HG03025 (cell line): ENCODE measurements at regions not wholly inside any gene's neighbourhood (a gene's known extent, or its start where the extent isn't known, plus 50 kb on each side); places are given as distances from the start of the nearest gene placed in this dataset.

Experiments used
- ATAC-seq: cut with Tn5 transposase; IDR thresholded peaks from one replicate; pipeline ENCODE4 v1.9.1; 2021; ENCODE audit warnings: mild to moderate bottlenecking, moderate library complexity; ENCODE audit not compliant: unreplicated experiment, low FRiP score

- ATAC-seq, result peak; percentile 96
Observed at GRCh38 chr2:149271575-149271974, 58.8 kb upstream of the LYPD6 start.

GRCh38 chr2:149278161-149278871 lies 52.1 kb upstream of the LYPD6 start:
- ATAC-seq, result no peak

GRCh38 chr2:149278872-149279264 lies 51.5 kb upstream of the LYPD6 start:
- no peak for ATAC-seq
